ENCODE measurements at regions not wholly inside any gene's neighbourhood (a gene's known extent, or its start where the extent isn't known, plus 50 kb on each side); places are given as distances from the start of the nearest gene placed in this dataset.
"Not testable (repeated sequence)": the region's sequence is repeated elsewhere in the genome, so short reads cannot be mapped to it uniquely, and the experiment has no call there.

GRCh38 chr5:162591724-162592123, 524.2 kb downstream of the GABRG2 start:
- H3K4me3 ChIP-seq (ENCODE audit: low read depth, low read length): no peak overlapping the region
- TF ChIP-seq CTCF (IDR thresholded peaks at IDR 0.05; ENCODE audit: borderline replicate concordance, insufficient read depth, low read depth, low read length): no peak

GRCh38 chr5:162593881-162594280, 526.3 kb downstream of the GABRG2 start:
- H3K4me3 ChIP-seq (ENCODE audit: low read depth, low read length): no peak overlapping the region
- TF ChIP-seq CTCF (IDR thresholded peaks at IDR 0.05; ENCODE audit: borderline replicate concordance, insufficient read depth, low read depth, low read length): peak; percentile 30; the same call in 1 of the 2 replicates

GRCh38 chr5:162603443-162604070, 536.0 kb downstream of the GABRG2 start:
- H3K4me3 ChIP-seq (ENCODE audit: low read depth, low read length): no peak overlapping the region
- no peak for TF ChIP-seq CTCF (IDR thresholded peaks at IDR 0.05; ENCODE audit: borderline replicate concordance, insufficient read depth, low read depth, low read length)

- TF ChIP-seq CTCF (IDR thresholded peaks at IDR 0.05; ENCODE audit: borderline replicate concordance, insufficient read depth, low read depth, low read length): no peak
- no peak overlapping the region for H3K4me3 ChIP-seq (ENCODE audit: low read depth, low read length)
Observed at GRCh38 chr5:162607879-162608278, 540.3 kb downstream of the GABRG2 start.

DNA sequence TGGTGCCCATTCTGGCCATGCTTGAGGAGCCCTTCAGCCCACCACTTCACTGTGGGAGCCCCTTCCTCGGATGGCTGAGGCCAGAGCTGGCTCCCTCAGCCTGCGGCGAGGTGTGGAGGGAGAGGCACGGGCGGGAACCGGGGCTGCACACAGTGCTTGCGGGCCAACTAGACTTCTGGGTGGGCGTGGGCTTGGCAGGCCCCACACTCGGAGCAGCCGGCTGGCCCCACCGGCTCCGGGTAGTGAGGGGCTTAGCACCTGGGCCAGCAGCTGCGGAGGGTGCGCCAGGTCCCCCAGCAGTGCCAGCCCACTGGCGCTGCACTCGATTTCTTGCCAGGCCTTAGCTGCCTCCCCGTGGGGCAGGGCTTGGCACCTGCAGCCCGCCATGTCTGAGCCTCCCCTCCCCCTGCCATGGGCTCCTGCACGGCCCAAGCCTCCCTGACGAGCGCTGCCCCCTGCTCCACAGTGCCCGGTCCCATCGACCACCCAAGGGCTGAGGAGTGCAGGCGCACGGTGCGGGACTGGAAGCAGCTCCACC, 554.2 kb downstream of the GABRG2 start:
- H3K4me3 ChIP-seq (ENCODE audit: low read depth, low read length): not testable (repeated sequence)

- no peak overlapping the region for H3K4me3 ChIP-seq (ENCODE audit: low read depth, low read length)
- no peak for TF ChIP-seq CTCF (IDR thresholded peaks at IDR 0.05; ENCODE audit: borderline replicate concordance, insufficient read depth, low read depth, low read length)
Observed at GRCh38 chr5:162624110-162624509, 556.5 kb downstream of the GABRG2 start.

DNA sequence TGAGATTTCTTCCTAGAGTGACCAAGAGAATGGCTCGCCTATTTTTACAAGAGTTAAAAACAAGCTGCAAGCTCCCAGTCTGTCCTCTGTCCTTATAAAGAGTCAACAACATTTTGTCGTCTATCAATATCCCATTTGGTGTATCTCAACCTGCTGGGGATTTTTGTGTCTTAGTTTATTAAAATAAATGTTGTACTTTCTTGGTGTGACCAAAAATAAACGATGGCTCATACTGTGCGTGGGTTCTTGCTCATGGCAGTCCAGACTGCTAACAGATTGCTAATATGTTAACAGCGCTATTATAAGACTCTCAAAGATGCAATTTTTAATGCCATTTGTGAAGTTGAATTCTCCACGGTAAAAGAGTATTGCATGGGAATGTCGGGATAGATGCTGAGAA, 569.9 kb downstream of the GABRG2 start:
- H3K4me3 ChIP-seq (ENCODE audit: low read depth, low read length): no peak overlapping the region
- no peak for TF ChIP-seq CTCF (IDR thresholded peaks at IDR 0.05; ENCODE audit: borderline replicate concordance, insufficient read depth, low read depth, low read length)

All from GM12875 (cell line).